Keratinocyte (primary cell): ENCODE measurements at regions not wholly inside any gene's neighbourhood (a gene's known extent, or its start where the extent isn't known, plus 50 kb on each side); places are given as distances from the start of the nearest gene placed in this dataset.

ENCODE experiments used
- DNase-seq: peaks from one replicate; pipeline ENCODE4 v3.0.0-alpha.2; 2011; ENCODE audit warnings: low read depth, missing footprints, low spot score
- FAIRE-seq: peaks from 2 replicates; lab custom pipeline; 2011; peaks lifted over from hg19 to GRCh38; lab: Jason Lieb, UNC
- H2AFZ ChIP-seq: 2 replicates; pipeline ENCODE4 v1.6.0; 2012; ENCODE audit warnings: low read length, control low read depth, inconsistent platforms; ENCODE audit not compliant: control insufficient read depth
- H3K27ac ChIP-seq: 2 replicates; pipeline ENCODE4 v1.5.1; 2011; ENCODE audit warnings: low read length; ENCODE audit not compliant: control insufficient read depth, insufficient read depth
- H3K27me3 ChIP-seq: 3 replicates; pipeline ENCODE4 v1.6.0; 2011; ENCODE audit warnings: low read length; ENCODE audit not compliant: control insufficient read depth, insufficient read depth; ENCODE audit errors: extremely low read depth
- H3K36me3 ChIP-seq, 2 experiments: 2 replicates in 1 of 2; 3 replicates in 1 of 2; pipeline ENCODE4 v1.5.1; 2011; ENCODE audit warnings: low read length in 2 of 2, mild to moderate bottlenecking in 1 of 2; ENCODE audit not compliant: control insufficient read depth in 2 of 2, insufficient read depth in 2 of 2; ENCODE audit errors: extremely low read depth in 1 of 2
- H3K4me1 ChIP-seq: 3 replicates; pipeline ENCODE4 v1.5.1; 2011; ENCODE audit warnings: low read length; ENCODE audit not compliant: control insufficient read depth, insufficient read depth; ENCODE audit errors: extremely low read depth
- H3K4me2 ChIP-seq: 3 replicates; pipeline ENCODE4 v1.6.0; 2011; ENCODE audit warnings: low read depth, low read length; ENCODE audit not compliant: control insufficient read depth, insufficient read depth; ENCODE audit errors: extremely low read depth
- H3K4me3 ChIP-seq, 3 experiments: fragments of 200-600 bp in 1 of 3; sonication (generic) in 1 of 3; 2 replicates in 2 of 3; 3 replicates in 1 of 3; pipeline ENCODE4 v1.5.1; 2011 to 2016; ENCODE audit warnings: low read length in 3 of 3, mild to moderate bottlenecking in 3 of 3, control low read depth in 2 of 3, inconsistent platforms in 1 of 3, low read depth in 1 of 3, mixed read lengths in 1 of 3, mixed run types in 1 of 3, moderate library complexity in 1 of 3; ENCODE audit not compliant: control insufficient read depth in 2 of 3, insufficient read depth in 2 of 3; ENCODE audit errors: extremely low read depth in 1 of 3
- H3K79me2 ChIP-seq: 2 replicates; pipeline ENCODE4 v1.6.0; 2012; ENCODE audit warnings: low read length; ENCODE audit not compliant: control insufficient read depth, insufficient read depth
- H3K9ac ChIP-seq: 3 replicates; pipeline ENCODE4 v1.6.0; 2011; ENCODE audit warnings: low read length; ENCODE audit not compliant: control insufficient read depth, insufficient read depth; ENCODE audit errors: extremely low read depth
- H3K9me1 ChIP-seq: 3 replicates; pipeline ENCODE4 v1.6.0; 2011; ENCODE audit warnings: low read length; ENCODE audit not compliant: control insufficient read depth, insufficient read depth; ENCODE audit errors: extremely low read depth
- H3K9me3 ChIP-seq: 2 replicates; pipeline ENCODE4 v1.5.1; 2012; ENCODE audit warnings: low read depth, low read length; ENCODE audit not compliant: control insufficient read depth
- H4K20me1 ChIP-seq: 3 replicates; pipeline ENCODE4 v1.6.0; 2011; ENCODE audit warnings: low read length; ENCODE audit not compliant: control insufficient read depth, insufficient read depth; ENCODE audit errors: extremely low read depth
- CTCF ChIP-seq, 3 experiments: IDR thresholded peaks in 1 of 3; conservative IDR thresholded peaks in 1 of 3; optimal IDR thresholded peaks in 1 of 3; 2 replicates in 2 of 3; 3 replicates in 1 of 3; pipeline versions ENCODE3 to v1.5.1; 2011; ENCODE audit warnings: low read length in 3 of 3, mild to moderate bottlenecking in 3 of 3, moderate library complexity in 2 of 3, control low read depth in 1 of 3, inconsistent platforms in 1 of 3; ENCODE audit not compliant: insufficient read depth in 2 of 3; ENCODE audit errors: extremely low read depth in 1 of 3
- EZH2 ChIP-seq: IDR thresholded peaks from one replicate; pipeline ENCODE4 v1.6.1; 2012; ENCODE audit warnings: inconsistent platforms, mild to moderate bottlenecking, low read length, moderate library complexity
- dilution Hi-C: fragments of 300-500 bp; cut with MboI; formaldehyde crosslinking; loops from one replicate; pipeline ENCODE4 v1.7.0; 2020; ENCODE audit warnings: low sequenced_read_pairs; ENCODE audit not compliant: extremely low pct_ligation_motif_present

- H3K79me2 ChIP-seq = no peaks in the 10 kb centered on the region
- H3K9me1 ChIP-seq = no peaks in the 10 kb centered on the region
- H3K4me3 ChIP-seq = no peak overlapping the region
- no peak for FAIRE-seq
- peaks cover 4% of the 10 kb centered on the region for H3K9me3 ChIP-seq
- H3K36me3 ChIP-seq = no peaks in the 10 kb centered on the region
- H4K20me1 ChIP-seq = no peaks in the 10 kb centered on the region
- no peaks in the 10 kb centered on the region for H3K4me1 ChIP-seq
- no peak overlapping the region for H2AFZ ChIP-seq
- dilution Hi-C loops = no loop called here
- H3K27ac ChIP-seq = no peak overlapping the region
- DNase-seq = no peak
- TF ChIP-seq CTCF (optimal IDR thresholded peaks at IDR 0.05 in 1 of 3, IDR thresholded peaks at IDR 0.05 in 1 of 3, conservative IDR thresholded peaks at IDR 0.05 in 1 of 3; ENCODE audit: extremely low read depth in 1 of 3, insufficient read depth in 2 of 3, low read length in 3 of 3) (no peak), EZH2 (no peak)
- no peak overlapping the region for H3K4me2 ChIP-seq
- H3K9ac ChIP-seq = no peak overlapping the region
- H3K27me3 ChIP-seq = no peaks in the 10 kb centered on the region
Measured at GRCh38 chr1:5312293-5312674, 657.9 kb downstream of the AJAP1 start.

- no peaks in the 10 kb centered on the region for H3K36me3 ChIP-seq
- no peaks in the 10 kb centered on the region for H3K27me3 ChIP-seq
- no peak overlapping the region for H3K4me2 ChIP-seq
- H3K9ac ChIP-seq = no peak overlapping the region
- no peaks in the 10 kb centered on the region for H3K79me2 ChIP-seq
- no peaks in the 10 kb centered on the region for H4K20me1 ChIP-seq
- H3K4me1 ChIP-seq = no peaks in the 10 kb centered on the region
- dilution Hi-C loops = no loop called here
- DNase-seq = no peak
- H3K27ac ChIP-seq = no peak overlapping the region
- no peak overlapping the region for H3K4me3 ChIP-seq
- no peaks in the 10 kb centered on the region for H3K9me1 ChIP-seq
- no peak for FAIRE-seq
- no peak overlapping the region for H2AFZ ChIP-seq
- TF ChIP-seq CTCF (optimal IDR thresholded peaks at IDR 0.05 in 1 of 3, IDR thresholded peaks at IDR 0.05 in 1 of 3, conservative IDR thresholded peaks at IDR 0.05 in 1 of 3; ENCODE audit: extremely low read depth in 1 of 3, insufficient read depth in 2 of 3, low read length in 3 of 3) (no peak), EZH2 (no peak)
- H3K9me3 ChIP-seq = peaks cover 6% of the 10 kb centered on the region
Measured at GRCh38 chr1:5311634-5312292, 657.4 kb downstream of the AJAP1 start.
